Caco-2 (cell line): ENCODE measurements at regions not wholly inside any gene's neighbourhood (a gene's known extent, or its start where the extent isn't known, plus 50 kb on each side); places are given as distances from the start of the nearest gene placed in this dataset.

ENCODE experiments used
- BruUV-seq: library from RNA; stranded (reverse); fragments of 400-500 nt; replicated peaks from 2 replicates; lab custom pipeline; 2021; lab: Mats Ljungman, UMichigan
- CTCF ChIA-PET: fragments of 300-600 bp; sonication (Branson Sonifier 250); formaldehyde crosslinking; loops from one replicate; lab custom pipeline; 2022; ENCODE audit warnings: antibody characterized with exemption; lab: Charles Lee
- POLR2A ChIA-PET: fragments of 300-600 bp; sonication (Branson Sonifier 250); formaldehyde crosslinking; loops from one replicate; lab custom pipeline; 2022; ENCODE audit warnings: antibody characterized with exemption; lab: Charles Lee
- DNase-seq, 2 experiments: peaks; one replicate each; pipeline versions ENCODE4 v3.0.0 to v3.0.0-alpha.2; 2020 to 2022
- H3K27me3 ChIP-seq: replicated peaks from 2 replicates; pipeline ENCODE4 v1.6.0; 2011; ENCODE audit warnings: low read length; ENCODE audit not compliant: control insufficient read depth, insufficient read depth
- H3K36me3 ChIP-seq: 2 replicates; pipeline ENCODE4 v1.5.1; 2011; ENCODE audit warnings: low read length; ENCODE audit not compliant: control insufficient read depth, insufficient read depth
- H3K4me1 ChIP-seq: fragments of 250-450 bp; sonication (Bioruptor Pico); 2 replicates; pipeline ENCODE4 v1.5.1; 2020; ENCODE audit warnings: mild to moderate bottlenecking
- H3K4me3 ChIP-seq: 2 replicates; pipeline ENCODE4 v1.5.1; 2011; ENCODE audit warnings: low read depth, mild to moderate bottlenecking, control low read depth, low read length
- H3K9me3 ChIP-seq: fragments of 250-450 bp; sonication (Bioruptor Pico); 2 replicates; pipeline ENCODE4 v1.5.1; 2020; ENCODE audit warnings: mild to moderate bottlenecking, moderate library complexity
- H3K27ac Mint-ChIP-seq: one replicate; pipeline ENCODE4 v1.8.0; 2022; ENCODE audit warnings: mixed read lengths; ENCODE audit not compliant: unreplicated experiment
- H3K27me3 Mint-ChIP-seq: one replicate; pipeline ENCODE4 v1.8.0; 2022; ENCODE audit warnings: mixed read lengths; ENCODE audit not compliant: insufficient read depth, unreplicated experiment
- H3K36me3 Mint-ChIP-seq: one replicate; pipeline ENCODE4 v1.8.0; 2022; ENCODE audit warnings: mild to moderate bottlenecking, mixed read lengths; ENCODE audit not compliant: insufficient read depth, unreplicated experiment
- H3K4me1 Mint-ChIP-seq: one replicate; pipeline ENCODE4 v1.8.0; 2022; ENCODE audit warnings: low read depth, mixed read lengths; ENCODE audit not compliant: unreplicated experiment
- H3K4me3 Mint-ChIP-seq: one replicate; pipeline ENCODE4 v1.8.0; 2022; ENCODE audit warnings: mild to moderate bottlenecking, moderate library complexity, mixed read lengths; ENCODE audit not compliant: unreplicated experiment
- H3K9me3 Mint-ChIP-seq: one replicate; pipeline ENCODE4 v1.8.0; 2022; ENCODE audit warnings: mixed read lengths; ENCODE audit not compliant: unreplicated experiment
- intact Hi-C: fragments of 100-400 bp; cut with micrococcal nuclease; formaldehyde crosslinking; loops from one replicate; pipeline ENCODE4 v1.10.0; 2022; ENCODE audit not compliant: unreplicated experiment
- TF ChIP-seq, protein P1 (sequence below), 2 experiments: fragments of 200-600 bp in 1 of 2; IDR thresholded peaks; 1 replicate in 1 of 2; 2 replicates in 1 of 2; pipeline versions ENCODE4 v1.5.1 to v1.8.0; 2011 to 2022; ENCODE audit warnings: antibody characterized with exemption in 1 of 2, control low read depth in 1 of 2, inconsistent platforms in 1 of 2, low read depth in 1 of 2, low read length in 1 of 2, mild to moderate bottlenecking in 1 of 2, moderate library complexity in 1 of 2; ENCODE audit not compliant: insufficient read depth in 1 of 2, severe bottlenecking in 1 of 2, unreplicated experiment in 1 of 2

DNA sequence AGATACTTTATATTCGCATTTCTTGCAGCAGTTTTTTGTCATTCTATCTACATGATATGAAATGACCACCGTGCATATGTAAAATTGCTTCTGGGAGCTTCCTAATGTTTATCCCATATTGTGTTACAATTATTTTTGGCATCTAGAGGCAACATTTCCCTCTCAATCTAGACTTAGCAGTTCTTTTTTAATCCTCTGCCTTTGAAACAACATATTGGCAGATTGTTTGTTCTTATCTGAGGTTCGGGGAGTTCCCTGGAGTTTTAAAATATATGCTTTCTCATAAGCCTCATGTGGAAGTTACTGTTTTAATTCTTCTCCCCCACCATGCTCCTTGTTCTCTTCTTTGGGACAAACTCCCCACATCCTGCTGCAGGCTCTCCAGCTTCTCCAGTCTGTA, 130.1 kb upstream of the SLC10A2 start:
- CTCF ChIA-PET: interaction anchor here (0.6 kb wide), 1 partner anchor 102 kb away, joined by 3 read pairs; no protein-coding TSS in a partner anchor
- DNase-seq: no peak
- H3K9me3 Mint-ChIP-seq: no peaks in the 10 kb centered on the region
- H3K4me1 ChIP-seq: no peaks in the 10 kb centered on the region
- no peaks in the 10 kb centered on the region for H3K9me3 ChIP-seq
- intact Hi-C loops: no loop called here
- no TSS peak for BruUV-seq
- H3K27me3 ChIP-seq: no peaks in the 10 kb centered on the region
- no peaks in the 10 kb centered on the region for H3K4me1 Mint-ChIP-seq
- no peak overlapping the region for H3K4me3 ChIP-seq
- H3K27ac Mint-ChIP-seq: no peak overlapping the region
- H3K4me3 Mint-ChIP-seq: no peak overlapping the region
- TF ChIP-seq, protein P1, sequence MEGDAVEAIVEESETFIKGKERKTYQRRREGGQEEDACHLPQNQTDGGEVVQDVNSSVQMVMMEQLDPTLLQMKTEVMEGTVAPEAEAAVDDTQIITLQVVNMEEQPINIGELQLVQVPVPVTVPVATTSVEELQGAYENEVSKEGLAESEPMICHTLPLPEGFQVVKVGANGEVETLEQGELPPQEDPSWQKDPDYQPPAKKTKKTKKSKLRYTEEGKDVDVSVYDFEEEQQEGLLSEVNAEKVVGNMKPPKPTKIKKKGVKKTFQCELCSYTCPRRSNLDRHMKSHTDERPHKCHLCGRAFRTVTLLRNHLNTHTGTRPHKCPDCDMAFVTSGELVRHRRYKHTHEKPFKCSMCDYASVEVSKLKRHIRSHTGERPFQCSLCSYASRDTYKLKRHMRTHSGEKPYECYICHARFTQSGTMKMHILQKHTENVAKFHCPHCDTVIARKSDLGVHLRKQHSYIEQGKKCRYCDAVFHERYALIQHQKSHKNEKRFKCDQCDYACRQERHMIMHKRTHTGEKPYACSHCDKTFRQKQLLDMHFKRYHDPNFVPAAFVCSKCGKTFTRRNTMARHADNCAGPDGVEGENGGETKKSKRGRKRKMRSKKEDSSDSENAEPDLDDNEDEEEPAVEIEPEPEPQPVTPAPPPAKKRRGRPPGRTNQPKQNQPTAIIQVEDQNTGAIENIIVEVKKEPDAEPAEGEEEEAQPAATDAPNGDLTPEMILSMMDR (IDR thresholded peaks at IDR 0.05; ENCODE audit: insufficient read depth in 1 of 2, low read depth in 1 of 2, low read length in 1 of 2, severe bottlenecking in 1 of 2, unreplicated experiment in 1 of 2): no peak
- H3K27me3 Mint-ChIP-seq: no peaks in the 10 kb centered on the region
- no peaks in the 10 kb centered on the region for H3K36me3 ChIP-seq
- H3K36me3 Mint-ChIP-seq: no peaks in the 10 kb centered on the region
- POLR2A ChIA-PET: no interaction called here

DNA sequence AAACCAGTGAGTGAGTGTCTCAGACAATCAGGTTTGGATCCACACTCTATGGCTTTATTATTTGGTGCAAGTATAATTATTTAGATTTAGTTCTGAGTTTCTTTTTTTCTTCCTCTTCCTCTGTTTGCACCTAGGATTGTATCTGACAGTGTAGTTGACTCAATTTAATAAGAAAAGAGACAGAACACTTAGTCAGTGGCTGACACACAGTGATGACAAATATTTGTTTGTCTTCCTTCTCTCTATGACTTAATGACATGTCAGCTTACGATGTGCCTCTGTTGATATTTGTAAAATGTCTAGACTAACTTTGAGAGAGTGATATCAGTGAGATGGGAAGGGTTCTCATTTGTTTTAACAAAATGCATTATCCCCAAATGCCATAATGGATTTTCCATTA, 129.5 kb upstream of the SLC10A2 start:
- Mint-ChIP-seq H3K27me3 (no peaks in the 10 kb centered on the region), H3K9me3 (no peaks in the 10 kb centered on the region), H3K4me1 (no peaks in the 10 kb centered on the region), H3K4me3 (no peak overlapping the region), H3K27ac (no peak overlapping the region), H3K36me3 (no peaks in the 10 kb centered on the region)
- Histone ChIP-seq H3K4me1 (no peaks in the 10 kb centered on the region), H3K9me3 (no peaks in the 10 kb centered on the region), H3K27me3 (no peaks in the 10 kb centered on the region), H3K4me3 (no peak overlapping the region), H3K36me3 (no peaks in the 10 kb centered on the region)
- intact Hi-C loops: no loop called here
- CTCF ChIA-PET: no interaction called here
- TF ChIP-seq, protein P1 (IDR thresholded peaks at IDR 0.05; ENCODE audit: insufficient read depth in 1 of 2, low read depth in 1 of 2, low read length in 1 of 2, severe bottlenecking in 1 of 2, unreplicated experiment in 1 of 2): no peak
- BruUV-seq: no TSS peak
- DNase-seq: no peak
- POLR2A ChIA-PET: no interaction called here

DNA sequence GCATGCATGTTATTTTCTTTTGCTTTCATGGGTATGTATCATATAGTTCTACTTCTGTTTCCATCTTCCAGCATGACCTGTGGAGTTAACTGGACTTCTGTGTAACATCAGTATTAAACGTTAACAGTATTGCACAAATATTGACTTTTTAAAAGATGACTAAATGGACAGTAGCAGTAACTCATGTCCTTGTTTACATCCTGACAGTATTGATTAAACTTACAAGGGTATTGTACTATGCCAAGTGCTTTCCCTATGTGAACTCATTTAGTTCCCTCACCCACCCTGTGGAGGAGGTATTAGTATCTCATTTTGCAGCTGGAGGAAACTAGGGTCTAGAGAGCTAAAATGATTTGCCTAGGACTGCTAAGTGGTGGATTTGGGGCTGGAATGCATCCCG, 128.7 kb upstream of the SLC10A2 start:
- no peaks in the 10 kb centered on the region for H3K9me3 ChIP-seq
- H3K27me3 ChIP-seq: no peaks in the 10 kb centered on the region
- intact Hi-C loops: no loop called here
- H3K9me3 Mint-ChIP-seq: no peaks in the 10 kb centered on the region
- ChIA-PET POLR2A (no interaction called here), CTCF (no interaction called here)
- DNase-seq: no peak
- TF ChIP-seq, protein P1 (IDR thresholded peaks at IDR 0.05; ENCODE audit: insufficient read depth in 1 of 2, low read depth in 1 of 2, low read length in 1 of 2, severe bottlenecking in 1 of 2, unreplicated experiment in 1 of 2): no peak
- H3K36me3 Mint-ChIP-seq: no peaks in the 10 kb centered on the region
- H3K4me1 Mint-ChIP-seq: no peaks in the 10 kb centered on the region
- H3K4me3 ChIP-seq: no peak overlapping the region
- no peaks in the 10 kb centered on the region for H3K27me3 Mint-ChIP-seq
- H3K36me3 ChIP-seq: no peaks in the 10 kb centered on the region
- H3K4me3 Mint-ChIP-seq: no peak overlapping the region
- H3K27ac Mint-ChIP-seq: no peak overlapping the region
- no TSS peak for BruUV-seq
- no peaks in the 10 kb centered on the region for H3K4me1 ChIP-seq
